ENCODE measurements at regions not wholly inside any gene's neighbourhood (a gene's known extent, or its start where the extent isn't known, plus 50 kb on each side); places are given as distances from the start of the nearest gene placed in this dataset.

GRCh38 chr20:43839793-43840199 is 74.9 kb upstream of the TOX2 start:
- no peaks in the 10 kb centered on the region for H3K36me3 ChIP-seq (ENCODE audit: control insufficient read depth, insufficient read depth, low read length)
- H3K4me3 ChIP-seq (ENCODE audit: low read depth in 2 of 2, low read length in 2 of 2): no peak overlapping the region
- ChIA-PET POLR2A (no interaction called here), CTCF (interaction anchor here (0.7 to 1.0 kb wide), 3 partner anchors 10 to 89 kb away, joined by 4 to 7 read pairs (median 5); no protein-coding TSS in a partner anchor)
- peaks cover 10% of the 10 kb centered on the region for H3K4me1 ChIP-seq (ENCODE audit: control insufficient read depth, insufficient read depth, low read length)
- no peaks in the 10 kb centered on the region for H3K9me3 ChIP-seq (ENCODE audit: control insufficient read depth, insufficient read depth, low read depth, low read length)
- in situ Hi-C loops (cut with HindIII; ENCODE audit: low pct_unique_long_range_greater_than_20kb, low sequenced_read_pairs) (no loop called here), intact Hi-C loops (cut with micrococcal nuclease; ENCODE audit: unreplicated experiment) (loop anchor here (5.0 kb wide), 1 partner anchor 87 kb away; no protein-coding TSS in a partner anchor)
- no TSS peak for BruUV-seq (replicated peaks)
- ATAC-seq (no peak), DNase-seq (ENCODE audit: low read depth, low spot score) (no peak)
- TF ChIP-seq REST (IDR thresholded peaks at IDR 0.05; ENCODE audit: insufficient read depth in 1 of 2, low read depth in 2 of 2, low read length in 1 of 2): no peak
- no peak for TF ChIP-seq SIN3A (IDR thresholded peaks at IDR 0.05; ENCODE audit: borderline replicate concordance, insufficient read depth, low read depth, low read length)
- TF ChIP-seq POLR2AphosphoS5 (IDR thresholded peaks at IDR 0.05; ENCODE audit: low read depth, low read length): no peak
- TF ChIP-seq TCF7L2 (IDR thresholded peaks at IDR 0.05; ENCODE audit: low read depth, low read length): no peak
- no peak for TF ChIP-seq CTCF (IDR thresholded peaks at IDR 0.05)
- H3K27ac ChIP-seq (ENCODE audit: low read length): no peak overlapping the region
- no peaks in the 10 kb centered on the region for H3K27me3 ChIP-seq (ENCODE audit: control insufficient read depth, insufficient read depth, low read length)

- ATAC-seq (no peak), DNase-seq (ENCODE audit: low read depth, low spot score) (no peak)
- ChIA-PET POLR2A (no interaction called here), CTCF (no interaction called here)
- H3K9me3 ChIP-seq (ENCODE audit: control insufficient read depth, insufficient read depth, low read depth, low read length): no peaks in the 10 kb centered on the region
- H3K36me3 ChIP-seq (ENCODE audit: control insufficient read depth, insufficient read depth, low read length): no peaks in the 10 kb centered on the region
- TF ChIP-seq TCF7L2 (IDR thresholded peaks at IDR 0.05; ENCODE audit: low read depth, low read length): no peak
- TF ChIP-seq SIN3A (IDR thresholded peaks at IDR 0.05; ENCODE audit: borderline replicate concordance, insufficient read depth, low read depth, low read length): no peak
- TF ChIP-seq CTCF (IDR thresholded peaks at IDR 0.05): no peak
- TF ChIP-seq POLR2AphosphoS5 (IDR thresholded peaks at IDR 0.05; ENCODE audit: low read depth, low read length): no peak
- TF ChIP-seq REST (IDR thresholded peaks at IDR 0.05; ENCODE audit: insufficient read depth in 1 of 2, low read depth in 2 of 2, low read length in 1 of 2): no peak
- intact Hi-C loops (cut with micrococcal nuclease; ENCODE audit: unreplicated experiment) (no loop called here), in situ Hi-C loops (cut with HindIII; ENCODE audit: low pct_unique_long_range_greater_than_20kb, low sequenced_read_pairs) (no loop called here)
- no peak overlapping the region for H3K27ac ChIP-seq (ENCODE audit: low read length)
- no TSS peak for BruUV-seq (replicated peaks)
- no peaks in the 10 kb centered on the region for H3K27me3 ChIP-seq (ENCODE audit: control insufficient read depth, insufficient read depth, low read length)
- peaks cover 8% of the 10 kb centered on the region for H3K4me1 ChIP-seq (ENCODE audit: control insufficient read depth, insufficient read depth, low read length)
- no peak overlapping the region for H3K4me3 ChIP-seq (ENCODE audit: low read depth in 2 of 2, low read length in 2 of 2)
These were observed 76.0 kb upstream of the TOX2 start for GRCh38 chr20:43838703-43839060.

Measured in Panc1 (cell line).